K562 (cell line): ENCODE measurements at regions not wholly inside any gene's neighbourhood (a gene's known extent, or its start where the extent isn't known, plus 50 kb on each side); places are given as distances from the start of the nearest gene placed in this dataset.
"Not testable (repeated sequence)": the region's sequence is repeated elsewhere in the genome, so short reads cannot be mapped to it uniquely, and the experiment has no call there.

ENCODE experiments used
- ATAC-seq: fragments of 200-7000 bp; cut with Tn5 transposase; 3 replicates; pipeline ENCODE4 v1.9.1; 2020; ENCODE audit warnings: moderate library complexity
- BruUV-seq: library from RNA; stranded (reverse); fragments of 400-500 nt; replicated peaks from 2 replicates; lab custom pipeline; 2021; lab: Mats Ljungman, UMichigan
- CTCF ChIA-PET: fragments of 300-600 bp; formaldehyde crosslinking; extraction: SDS; loops from one replicate; lab custom pipeline; 2021; ENCODE audit warnings: low intra/inter-chr PET ratio; lab: Yijun Ruan, JAX
- POLR2A ChIA-PET: fragments of 300-600, 350-650 bp; sonication (Branson Sonifier 250); formaldehyde crosslinking; extraction: SDS; loops from one replicate; lab custom pipeline; 2021; ENCODE audit warnings: antibody characterized with exemption, inconsistent platforms; lab: Yijun Ruan, JAX
- DNase-seq, 4 experiments: peaks; one replicate each; pipeline versions ENCODE4 v3.0.0 to v3.0.0-alpha.2; 2011 to 2018; ENCODE audit warnings: low spot score in 3 of 4, mixed read lengths in 3 of 4; ENCODE audit errors: extremely low read depth in 1 of 4
- FAIRE-seq: peaks from 2 replicates; lab custom pipeline; 2011; peaks lifted over from hg19 to GRCh38; lab: Jason Lieb, UNC
- H2AFZ ChIP-seq: 2 replicates; pipeline ENCODE4 v1.6.0; 2011; ENCODE audit warnings: low read depth, low read length, control low read depth, inconsistent platforms
- H3K27ac ChIP-seq: fragments of 200-600 bp; 3 replicates; pipeline ENCODE4 v1.8.0; 2011; ENCODE audit warnings: low read depth, mild to moderate bottlenecking, control low read depth, inconsistent platforms, low read length, moderate library complexity, mixed read lengths; ENCODE audit errors: extremely low read depth
- H3K27me3 ChIP-seq, 2 experiments: fragments of 300-600 bp in 1 of 2; 2 replicates in 1 of 2; 3 replicates in 1 of 2; pipeline versions ENCODE4 v1.6.0 to v1.8.0; 2011; ENCODE audit warnings: inconsistent platforms in 2 of 2, low read length in 2 of 2, mild to moderate bottlenecking in 1 of 2, mixed read lengths in 1 of 2, moderate library complexity in 1 of 2; ENCODE audit not compliant: control insufficient read depth in 2 of 2, insufficient read depth in 2 of 2
- H3K36me3 ChIP-seq: fragments of 300-600 bp; 3 replicates; pipeline ENCODE4 v1.8.0; 2011; ENCODE audit warnings: mild to moderate bottlenecking, low read length, inconsistent platforms; ENCODE audit not compliant: control insufficient read depth, insufficient read depth
- H3K4me1 ChIP-seq, 2 experiments: fragments of 200-600 bp in 1 of 2; replicated peaks in 1 of 2; 2 replicates in 1 of 2; 3 replicates in 1 of 2; pipeline versions ENCODE4 v1.5.1 to v1.8.0; 2011; ENCODE audit warnings: inconsistent platforms in 2 of 2, low read length in 2 of 2, mild to moderate bottlenecking in 1 of 2, mixed read lengths in 1 of 2, moderate library complexity in 1 of 2; ENCODE audit not compliant: control insufficient read depth in 2 of 2, insufficient read depth in 2 of 2
- H3K4me2 ChIP-seq: 2 replicates; pipeline ENCODE4 v1.6.1; 2011; ENCODE audit warnings: low read length, control low read depth, inconsistent platforms, mixed read lengths; ENCODE audit not compliant: insufficient read depth
- H3K4me3 ChIP-seq: fragments of 200-600 bp; sonication (generic), shearing (Covaris generic); 2 replicates; pipeline ENCODE4 v1.5.1; 2016; ENCODE audit warnings: control low read depth, inconsistent platforms
- H3K79me2 ChIP-seq: fragments of 200-600 bp; 3 replicates; pipeline ENCODE4 v1.8.0; 2011; ENCODE audit warnings: low read length, inconsistent platforms; ENCODE audit not compliant: control insufficient read depth, insufficient read depth
- H3K9ac ChIP-seq, 2 experiments: 2 replicates each; pipeline versions ENCODE4 v1.6.0 to v1.6.1; 2011; ENCODE audit warnings: low read depth in 2 of 2, low read length in 2 of 2, control low read depth in 1 of 2, inconsistent platforms in 1 of 2, mild to moderate bottlenecking in 1 of 2, mixed read lengths in 1 of 2; ENCODE audit not compliant: insufficient read depth in 1 of 2
- H3K9me1 ChIP-seq: one replicate; pipeline ENCODE4 v1.6.0; 2011; ENCODE audit warnings: inconsistent platforms, mild to moderate bottlenecking, low read length, moderate library complexity; ENCODE audit not compliant: control insufficient read depth, insufficient read depth
- H3K9me3 ChIP-seq: replicated peaks from 2 replicates; pipeline ENCODE4 v1.5.1; 2011; ENCODE audit warnings: low read depth, low read length, inconsistent platforms; ENCODE audit not compliant: control insufficient read depth, insufficient read depth
- H4K20me1 ChIP-seq: replicated peaks from 2 replicates; pipeline ENCODE4 v1.6.1; 2011; ENCODE audit warnings: low read length, inconsistent platforms, mixed read lengths; ENCODE audit not compliant: control insufficient read depth, insufficient read depth
- MED1 ChIP-seq: sonication (generic); formaldehyde crosslinking; IDR thresholded peaks from 2 replicates; pipeline ENCODE4 v1.8.1; 2023; ENCODE audit warnings: missing genetic modification reagents, borderline replicate concordance
- STAG1 ChIP-seq: sonication (generic); formaldehyde crosslinking; IDR thresholded peaks from 2 replicates; pipeline ENCODE4 v1.5.0; 2020; ENCODE audit warnings: missing genetic modification reagents, borderline replicate concordance
- WGBS: fragments of 100-300 bp; shearing (Covaris generic); methylation state at CpG from one replicate; pipeline ENCODE4 v1.1.6; 2016; ENCODE audit warnings: low coverage, mixed read lengths; ENCODE audit not compliant: insufficient coverage; ENCODE audit errors: missing lambda C conversion rate; 5-methylcytosine and 5-hydroxymethylcytosine counted together
- in situ Hi-C: fragments of 300-500 bp; cut with MboI; formaldehyde crosslinking; loops from 4 replicates; pipeline ENCODE4 v1.15.0; 2018; ENCODE audit warnings: inconsistent platforms, mixed read lengths
- intact Hi-C: fragments of 100-400 bp; cut with micrococcal nuclease; formaldehyde crosslinking; loops from 2 replicates; pipeline ENCODE4 v1.14.2; 2022
- TF ChIP-seq, protein P1 (sequence below): fragments of 250-450 bp; sonication (Bioruptor Pico); IDR thresholded peaks from 2 replicates; pipeline ENCODE4 v1.4.0; 2020; ENCODE audit warnings: mild to moderate bottlenecking
- TF ChIP-seq, protein P2 (sequence below), 2 experiments: fragments of 450-650 bp; IDR thresholded peaks; 2 replicates each; pipeline ENCODE4 v1.6.1; 2016; ENCODE audit warnings: mild to moderate bottlenecking in 2 of 2, borderline replicate concordance in 1 of 2, low read depth in 1 of 2, moderate library complexity in 1 of 2

DNA sequence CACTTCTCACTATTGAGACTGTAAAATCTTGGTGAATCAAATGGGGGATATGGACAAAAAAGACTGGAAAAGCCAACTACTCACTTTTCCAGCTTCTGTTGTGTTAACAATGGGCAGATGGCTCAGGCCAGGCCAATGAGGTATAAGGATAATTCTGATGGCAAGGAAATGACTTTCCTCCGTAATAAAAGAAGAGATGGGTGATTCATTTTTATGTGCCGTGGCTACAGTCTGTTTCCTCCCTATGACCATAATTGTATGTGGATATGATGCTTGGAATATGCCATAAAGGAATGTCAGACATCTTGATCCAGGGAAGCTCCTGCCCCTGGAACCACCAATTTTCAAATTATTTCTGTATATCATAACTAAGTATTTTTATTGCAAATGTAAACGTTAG, 406.8 kb downstream of the CCDC85A start:
- Histone ChIP-seq H3K79me2 (no peaks in the 10 kb centered on the region), H3K9me3 (no peaks in the 10 kb centered on the region), H3K36me3 (no peaks in the 10 kb centered on the region), H3K9ac (no peak overlapping the region), H3K27ac (no peak overlapping the region), H3K9me1 (no peaks in the 10 kb centered on the region), H3K4me1 (no peaks in the 10 kb centered on the region), H3K4me2 (no peak overlapping the region), H2AFZ (no peak overlapping the region), H3K27me3 (no peaks in the 10 kb centered on the region), H3K4me3 (no peak overlapping the region), H4K20me1 (no peaks in the 10 kb centered on the region)
- ATAC-seq (no peak), FAIRE-seq (no peak), DNase-seq (no peak)
- BruUV-seq: no TSS peak
- POLR2A ChIA-PET: no interaction called here
- intact Hi-C loops (no loop called here), in situ Hi-C loops (no loop called here)
- WGBS: 0% methylated on average over 3 of the region's 3 CpGs
- CTCF ChIA-PET: no interaction called here
- TF ChIP-seq STAG1: no peak
- no peak for TF ChIP-seq MED1
- TF ChIP-seq, protein P1, sequence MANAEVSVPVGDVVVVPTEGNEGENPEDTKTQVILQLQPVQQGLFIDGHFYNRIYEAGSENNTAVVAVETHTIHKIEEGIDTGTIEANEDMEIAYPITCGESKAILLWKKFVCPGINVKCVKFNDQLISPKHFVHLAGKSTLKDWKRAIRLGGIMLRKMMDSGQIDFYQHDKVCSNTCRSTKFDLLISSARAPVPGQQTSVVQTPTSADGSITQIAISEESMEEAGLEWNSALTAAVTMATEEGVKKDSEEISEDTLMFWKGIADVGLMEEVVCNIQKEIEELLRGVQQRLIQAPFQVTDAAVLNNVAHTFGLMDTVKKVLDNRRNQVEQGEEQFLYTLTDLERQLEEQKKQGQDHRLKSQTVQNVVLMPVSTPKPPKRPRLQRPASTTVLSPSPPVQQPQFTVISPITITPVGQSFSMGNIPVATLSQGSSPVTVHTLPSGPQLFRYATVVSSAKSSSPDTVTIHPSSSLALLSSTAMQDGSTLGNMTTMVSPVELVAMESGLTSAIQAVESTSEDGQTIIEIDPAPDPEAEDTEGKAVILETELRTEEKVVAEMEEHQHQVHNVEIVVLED (CRISPR knock-in tag): no peak
- TF ChIP-seq, protein P2, sequence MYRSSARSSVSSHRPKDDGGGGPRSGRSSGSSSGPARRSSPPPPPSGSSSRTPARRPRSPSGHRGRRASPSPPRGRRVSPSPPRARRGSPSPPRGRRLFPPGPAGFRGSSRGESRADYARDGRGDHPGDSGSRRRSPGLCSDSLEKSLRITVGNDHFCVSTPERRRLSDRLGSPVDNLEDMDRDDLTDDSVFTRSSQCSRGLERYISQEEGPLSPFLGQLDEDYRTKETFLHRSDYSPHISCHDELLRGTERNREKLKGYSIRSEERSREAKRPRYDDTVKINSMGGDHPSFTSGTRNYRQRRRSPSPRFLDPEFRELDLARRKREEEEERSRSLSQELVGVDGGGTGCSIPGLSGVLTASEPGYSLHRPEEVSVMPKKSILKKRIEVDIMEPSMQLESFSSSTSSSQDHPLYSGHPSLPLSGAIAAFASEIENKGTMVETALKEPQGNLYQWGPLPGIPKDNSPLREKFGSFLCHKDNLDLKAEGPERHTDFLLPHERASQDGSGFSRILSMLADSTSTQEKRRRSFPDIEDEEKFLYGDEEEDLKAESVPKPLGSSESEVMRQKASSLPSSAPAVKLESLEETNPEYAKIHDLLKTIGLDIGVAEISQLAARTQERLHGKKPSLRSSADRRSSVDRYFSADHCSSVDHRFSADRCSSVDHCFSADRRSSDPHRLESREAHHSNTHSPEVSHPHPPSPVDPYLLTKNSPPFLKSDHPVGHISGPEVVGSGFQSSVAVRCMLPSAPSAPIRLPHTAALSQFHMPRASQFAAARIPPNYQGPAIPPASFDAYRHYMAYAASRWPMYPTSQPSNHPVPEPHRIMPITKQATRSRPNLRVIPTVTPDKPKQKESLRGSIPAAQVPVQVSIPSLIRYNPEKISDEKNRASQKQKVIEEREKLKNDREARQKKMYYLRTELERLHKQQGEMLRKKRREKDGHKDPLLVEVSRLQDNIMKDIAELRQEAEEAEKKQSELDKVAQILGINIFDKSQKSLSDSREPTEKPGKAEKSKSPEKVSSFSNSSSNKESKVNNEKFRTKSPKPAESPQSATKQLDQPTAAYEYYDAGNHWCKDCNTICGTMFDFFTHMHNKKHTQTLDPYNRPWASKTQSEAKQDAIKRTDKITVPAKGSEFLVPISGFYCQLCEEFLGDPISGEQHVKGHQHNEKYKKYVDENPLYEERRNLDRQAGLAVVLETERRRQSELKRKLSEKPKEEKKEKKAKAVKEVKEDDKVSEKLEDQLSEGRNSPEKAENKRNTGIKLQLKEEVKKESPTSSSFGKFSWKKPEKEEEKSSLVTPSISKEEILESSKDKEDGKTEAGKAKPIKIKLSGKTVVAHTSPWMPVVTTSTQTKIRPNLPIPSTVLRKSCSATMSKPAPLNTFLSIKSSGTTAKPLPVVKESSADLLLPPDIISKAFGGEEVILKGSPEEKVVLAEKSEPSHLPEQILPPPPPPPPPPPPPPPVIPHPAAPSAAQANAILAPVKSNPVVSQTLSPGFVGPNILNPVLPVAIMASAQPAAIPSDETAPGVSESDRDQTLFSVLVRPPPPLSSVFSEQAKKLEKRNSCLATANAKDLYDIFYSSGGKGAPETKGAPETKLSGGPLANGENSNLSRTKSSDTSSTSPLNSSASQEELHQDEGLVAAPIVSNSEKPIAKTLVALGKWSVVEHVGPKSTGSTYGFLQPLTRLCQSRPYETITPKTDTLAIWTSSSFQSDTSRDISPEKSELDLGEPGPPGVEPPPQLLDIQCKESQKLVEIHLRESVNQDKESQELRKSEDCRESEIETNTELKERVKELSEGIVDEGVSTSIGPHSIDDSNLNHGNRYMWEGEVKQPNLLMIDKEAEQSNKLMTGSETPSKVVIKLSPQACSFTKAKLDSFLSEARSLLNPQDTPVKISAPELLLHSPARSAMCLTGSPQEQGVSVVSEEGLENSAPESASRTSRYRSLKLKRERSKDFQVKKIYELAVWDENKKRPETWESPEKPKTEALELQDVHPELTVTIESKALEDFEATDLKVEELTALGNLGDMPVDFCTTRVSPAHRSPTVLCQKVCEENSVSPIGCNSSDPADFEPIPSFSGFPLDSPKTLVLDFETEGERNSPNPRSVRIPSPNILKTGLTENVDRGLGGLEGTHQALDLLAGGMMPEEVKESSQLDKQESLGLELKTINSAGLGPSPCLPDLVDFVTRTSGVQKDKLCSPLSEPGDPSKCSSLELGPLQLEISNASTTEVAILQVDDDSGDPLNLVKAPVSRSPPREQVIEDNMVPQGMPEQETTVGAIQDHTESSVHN (IDR thresholded peaks at IDR 0.05; ENCODE audit: borderline replicate concordance in 1 of 2, low read depth in 1 of 2): no peak

DNA sequence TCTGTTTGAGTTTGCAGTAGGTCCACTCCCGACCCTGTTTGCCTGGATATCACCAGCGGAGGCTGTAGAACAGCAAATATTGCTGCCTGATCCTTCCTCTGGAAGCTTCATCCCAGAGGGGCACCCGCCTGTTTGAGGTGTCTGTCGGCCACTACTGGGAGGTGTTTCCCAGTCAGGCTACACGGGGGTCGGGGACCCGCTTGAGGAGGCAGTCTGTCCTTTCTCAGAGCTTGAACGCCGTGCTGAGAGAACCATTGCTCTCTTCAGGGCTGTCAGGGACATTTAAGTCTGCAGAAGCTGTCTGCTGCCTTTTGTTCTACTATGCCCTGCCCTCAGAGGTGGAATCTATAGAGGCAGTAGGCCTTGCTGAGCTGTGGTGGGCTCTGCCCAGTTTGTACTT, 422.3 kb downstream of the CCDC85A start:
- H3K4me1 ChIP-seq, H4K20me1 ChIP-seq, CTCF ChIA-PET, H3K9me3 ChIP-seq, H3K4me3 ChIP-seq, DNase-seq, H3K9ac ChIP-seq, H3K27me3 ChIP-seq, in situ Hi-C loops, BruUV-seq, H3K4me2 ChIP-seq, intact Hi-C loops, H3K79me2 ChIP-seq, H2AFZ ChIP-seq, ATAC-seq, H3K36me3 ChIP-seq, H3K9me1 ChIP-seq, H3K27ac ChIP-seq, FAIRE-seq, POLR2A ChIA-PET: not testable (repeated sequence)
- 0% methylated on average over 8 of the region's 9 CpGs for WGBS
